ENCODE measurements at regions not wholly inside any gene's neighbourhood (a gene's known extent, or its start where the extent isn't known, plus 50 kb on each side); places are given as distances from the start of the nearest gene placed in this dataset.

- Histone ChIP-seq H3K27me3 (ENCODE audit: control insufficient read depth, insufficient read depth, low read length, poor library complexity, severe bottlenecking) (no peaks in the 10 kb centered on the region), H3K9ac (ENCODE audit: extremely low read depth, low read length, poor library complexity, severe bottlenecking) (no peak overlapping the region), H3K4me1 (ENCODE audit: control insufficient read depth, insufficient read depth, low read length) (peaks cover 13% of the 10 kb centered on the region), H3K27ac (ENCODE audit: low read depth, low read length) (no peak overlapping the region), H3K4me3 (ENCODE audit: low read length) (no peak overlapping the region), H3K9me3 (ENCODE audit: control insufficient read depth, low read length) (no peaks in the 10 kb centered on the region), H3K36me3 (ENCODE audit: control insufficient read depth, insufficient read depth, low read length) (no peaks in the 10 kb centered on the region)
- no peak for DNase-seq
- Mint-ChIP-seq H3K27ac (no peak overlapping the region), H3K27me3 (ENCODE audit: insufficient read depth) (no peaks in the 10 kb centered on the region), H3K4me1 (peaks cover 20% of the 10 kb centered on the region), H3K9me3 (no peaks in the 10 kb centered on the region), H3K4me3 (no peak overlapping the region), H3K36me3 (ENCODE audit: low read depth) (no peaks in the 10 kb centered on the region)
- no peak for TF ChIP-seq CTCF (conservative IDR thresholded peaks at IDR 0.05)
- WGBS, 2 experiments (ENCODE audit: insufficient coverage in 1 of 2, insufficient read length in 1 of 2), result 89 to 93% methylated on average over 5 to 6 of the region's 6 CpGs
These were observed 207.2 kb downstream of the ZC3H11B start for GRCh38 chr1:219405531-219406331.

DNA sequence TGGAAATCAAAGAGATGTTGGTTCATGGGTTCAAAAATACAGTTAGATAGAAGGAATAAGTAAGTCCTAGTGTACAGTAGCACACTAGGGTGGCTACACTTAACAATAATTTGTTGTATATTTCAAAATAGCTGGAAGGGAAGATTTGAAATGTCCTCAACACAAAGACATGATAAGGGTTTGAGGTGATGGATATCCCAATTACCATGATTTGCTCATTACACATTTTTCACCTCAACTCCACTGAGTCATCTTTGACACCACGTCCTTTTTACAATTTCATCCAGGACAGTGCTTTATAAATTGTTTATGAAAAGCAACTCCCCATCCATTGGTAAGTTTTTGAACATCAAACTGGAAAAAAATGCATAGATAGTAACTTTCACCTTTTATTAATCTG lies 208.3 kb downstream of the ZC3H11B start:
- H3K36me3 Mint-ChIP-seq (ENCODE audit: low read depth), result no peaks in the 10 kb centered on the region
- H3K9ac ChIP-seq (ENCODE audit: extremely low read depth, low read length, poor library complexity, severe bottlenecking), result no peak overlapping the region
- H3K4me1 Mint-ChIP-seq, result peaks cover 20% of the 10 kb centered on the region
- no peak overlapping the region for H3K4me3 Mint-ChIP-seq
- no peaks in the 10 kb centered on the region for H3K9me3 ChIP-seq (ENCODE audit: control insufficient read depth, low read length)
- no peaks in the 10 kb centered on the region for H3K27me3 ChIP-seq (ENCODE audit: control insufficient read depth, insufficient read depth, low read length, poor library complexity, severe bottlenecking)
- no peaks in the 10 kb centered on the region for H3K27me3 Mint-ChIP-seq (ENCODE audit: insufficient read depth)
- 100% methylated on average over 1 of the region's 1 CpG; no CpG with 5 or more reads in 1 of the 2 experiments for WGBS, 2 experiments (ENCODE audit: insufficient coverage in 1 of 2, insufficient read length in 1 of 2)
- no peak overlapping the region for H3K27ac ChIP-seq (ENCODE audit: low read depth, low read length)
- no peak for DNase-seq
- no peak overlapping the region for H3K27ac Mint-ChIP-seq
- H3K4me3 ChIP-seq (ENCODE audit: low read length), result no peak overlapping the region
- H3K36me3 ChIP-seq (ENCODE audit: control insufficient read depth, insufficient read depth, low read length), result no peaks in the 10 kb centered on the region
- TF ChIP-seq CTCF (conservative IDR thresholded peaks at IDR 0.05), result no peak
- peaks cover 13% of the 10 kb centered on the region for H3K4me1 ChIP-seq (ENCODE audit: control insufficient read depth, insufficient read depth, low read length)
- no peaks in the 10 kb centered on the region for H3K9me3 Mint-ChIP-seq

GRCh38 chr1:219402925-219403324 lies 210.0 kb downstream of the ZC3H11B start:
- H3K9me3 ChIP-seq (ENCODE audit: control insufficient read depth, low read length), result no peaks in the 10 kb centered on the region
- H3K4me3 ChIP-seq (ENCODE audit: low read length), result no peak overlapping the region
- Mint-ChIP-seq H3K27me3 (ENCODE audit: insufficient read depth) (no peaks in the 10 kb centered on the region), H3K27ac (no peak overlapping the region), H3K4me1 (peaks cover 20% of the 10 kb centered on the region), H3K4me3 (no peak overlapping the region), H3K36me3 (ENCODE audit: low read depth) (no peaks in the 10 kb centered on the region), H3K9me3 (no peaks in the 10 kb centered on the region)
- no peak overlapping the region for H3K9ac ChIP-seq (ENCODE audit: extremely low read depth, low read length, poor library complexity, severe bottlenecking)
- no peak for TF ChIP-seq CTCF (conservative IDR thresholded peaks at IDR 0.05)
- H3K27ac ChIP-seq (ENCODE audit: low read depth, low read length), result no peak overlapping the region
- no peaks in the 10 kb centered on the region for H3K27me3 ChIP-seq (ENCODE audit: control insufficient read depth, insufficient read depth, low read length, poor library complexity, severe bottlenecking)
- peaks cover 13% of the 10 kb centered on the region for H3K4me1 ChIP-seq (ENCODE audit: control insufficient read depth, insufficient read depth, low read length)
- H3K36me3 ChIP-seq (ENCODE audit: control insufficient read depth, insufficient read depth, low read length), result no peaks in the 10 kb centered on the region
- no peak for DNase-seq
